ENCODE measurements at regions not wholly inside any gene's neighbourhood (a gene's known extent, or its start where the extent isn't known, plus 50 kb on each side); places are given as distances from the start of the nearest gene placed in this dataset.

DNA sequence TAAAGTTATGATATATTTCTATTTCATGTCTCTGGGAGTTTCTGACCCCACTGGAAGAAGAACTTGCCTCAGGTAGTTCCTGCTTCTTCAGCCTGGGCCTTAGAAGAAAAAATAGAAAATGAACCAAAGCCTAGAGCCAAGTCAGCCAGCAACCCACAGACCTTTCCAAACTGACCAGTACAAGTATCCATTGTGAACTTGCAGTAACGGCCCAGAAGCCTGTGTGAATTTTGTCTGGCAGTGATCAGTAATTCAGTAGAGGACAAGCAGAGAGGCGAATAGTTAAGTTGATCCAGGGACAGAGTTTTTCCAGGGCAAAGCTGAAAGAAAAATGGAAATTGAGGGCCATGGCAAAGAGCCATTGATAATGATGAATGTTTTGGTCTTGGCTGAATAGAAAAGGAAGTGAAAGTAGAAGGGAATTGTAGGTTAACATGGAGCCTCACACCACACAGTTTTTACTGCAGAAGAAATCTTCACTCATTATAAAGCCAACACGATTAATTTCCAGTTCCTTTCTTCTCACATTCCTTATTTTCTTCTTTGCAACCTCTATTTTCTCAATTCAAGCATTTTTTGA lies 311.8 kb downstream of the BTG1 start:
- ChIA-PET CTCF (interaction anchor here (1.2 kb wide), 1 partner anchor 23 kb away, joined by 3 read pairs; no protein-coding TSS in a partner anchor), POLR2A (no interaction called here)
- no peaks in the 10 kb centered on the region for H3K27me3 Mint-ChIP-seq
- Histone ChIP-seq H3K27me3 (ENCODE audit: control insufficient read depth in 2 of 2, insufficient read depth in 2 of 2, low read length in 2 of 2) (no peaks in the 10 kb centered on the region), H3K27ac (ENCODE audit: low read depth, low read length) (no peak overlapping the region), H3K36me3 (ENCODE audit: control insufficient read depth in 2 of 3, insufficient read depth in 3 of 3, low read length in 3 of 3) (no peaks in the 10 kb centered on the region), H3K4me1 (ENCODE audit: control insufficient read depth in 2 of 2, insufficient read depth in 2 of 2, low read length in 2 of 2) (no peaks in the 10 kb centered on the region), H3K4me3 (ENCODE audit: low read length) (no peak overlapping the region), H3K9me3 (ENCODE audit: control insufficient read depth in 2 of 3, low read length in 3 of 3) (no peaks in the 10 kb centered on the region)
- H3K27ac Mint-ChIP-seq = peak overlapping the region in 2 of 9 donors; percentile 44 to 59
- DNase-seq = no peak
- peaks cover 4 to 36% (median 17%) of the 10 kb centered on the region in 7 donors for H3K4me1 Mint-ChIP-seq
- no peak for ATAC-seq
- peaks cover 4 to 11% (median 6%) of the 10 kb centered on the region in 5 donors for H3K36me3 Mint-ChIP-seq
- peaks cover 0 to 12% (median 2%) of the 10 kb centered on the region in 11 donors for H3K9me3 Mint-ChIP-seq
- no peak overlapping the region for H3K4me3 Mint-ChIP-seq
- intact Hi-C loops (cut with micrococcal nuclease) = loop anchor here in 1 of 2 donors (2.0 kb wide), 1 partner anchor 27 kb away; no protein-coding TSS in a partner anchor

DNA sequence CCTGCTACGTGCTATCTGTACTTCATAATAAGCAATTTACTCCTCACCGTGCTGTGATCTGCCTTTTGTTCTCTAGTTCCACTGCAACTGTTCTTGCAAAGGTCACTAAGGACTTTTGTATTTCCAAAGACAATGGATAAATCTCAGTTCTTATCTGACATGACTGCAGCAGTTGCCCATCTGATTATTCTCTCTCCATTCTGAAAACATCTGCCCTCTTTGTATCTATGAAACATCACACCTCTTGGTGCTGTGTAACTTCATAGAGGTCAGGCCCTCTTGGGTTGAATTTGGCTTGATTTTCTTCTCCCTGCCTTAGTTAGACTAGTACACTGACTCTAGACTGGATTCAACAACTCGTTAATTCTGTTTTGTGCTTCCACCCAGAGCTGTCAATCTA lies 319.6 kb downstream of the BTG1 start:
- Mint-ChIP-seq H3K4me3 (no peak overlapping the region), H3K4me1 (peaks cover 0 to 7% (median 0%) of the 10 kb centered on the region in 7 donors), H3K27ac (no peak overlapping the region), H3K9me3 (peaks cover 0 to 2% (median 0%) of the 10 kb centered on the region in 11 donors), H3K36me3 (no peaks in the 10 kb centered on the region), H3K27me3 (no peaks in the 10 kb centered on the region)
- H3K27ac ChIP-seq (ENCODE audit: low read depth, low read length) = no peak overlapping the region
- H3K4me3 ChIP-seq (ENCODE audit: low read length) = no peak overlapping the region
- intact Hi-C loops (cut with micrococcal nuclease) = no loop called here
- ChIA-PET CTCF (no interaction called here), POLR2A (interaction anchor here (0.7 to 1.2 kb wide), 2 partner anchors 12 to 414 kb away, joined by 3 read pairs; no protein-coding TSS in a partner anchor)
- ATAC-seq = no peak
- no peak for DNase-seq
- H3K9me3 ChIP-seq (ENCODE audit: control insufficient read depth in 2 of 3, low read length in 3 of 3) = no peaks in the 10 kb centered on the region
- H3K4me1 ChIP-seq (ENCODE audit: control insufficient read depth in 2 of 2, insufficient read depth in 2 of 2, low read length in 2 of 2) = no peaks in the 10 kb centered on the region
- H3K27me3 ChIP-seq (ENCODE audit: control insufficient read depth in 2 of 2, insufficient read depth in 2 of 2, low read length in 2 of 2) = no peaks in the 10 kb centered on the region
- no peaks in the 10 kb centered on the region for H3K36me3 ChIP-seq (ENCODE audit: control insufficient read depth in 2 of 3, insufficient read depth in 3 of 3, low read length in 3 of 3)

DNA sequence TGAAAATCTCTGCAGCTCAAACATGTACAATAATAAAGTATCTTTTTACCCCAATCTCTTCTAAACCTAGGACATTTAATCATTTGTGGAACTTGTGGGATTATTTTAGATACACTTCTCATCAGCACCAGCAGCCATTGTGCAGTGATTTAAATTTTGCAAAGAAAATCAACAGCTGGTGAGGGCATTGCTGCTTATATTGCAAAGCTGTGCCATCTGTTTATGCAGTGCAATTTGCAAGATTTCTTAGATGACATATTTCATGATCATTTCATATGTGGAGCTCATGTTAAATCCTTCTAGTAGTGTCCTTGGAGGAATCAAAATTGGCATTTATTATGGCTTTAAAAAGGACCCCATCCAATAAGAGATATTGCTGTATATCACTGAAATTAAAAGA lies 320.7 kb downstream of the BTG1 start:
- DNase-seq (no peak), ATAC-seq (no peak)
- Mint-ChIP-seq H3K27me3 (no peaks in the 10 kb centered on the region), H3K4me3 (no peak overlapping the region), H3K4me1 (peaks cover 0 to 7% (median 0%) of the 10 kb centered on the region in 7 donors), H3K9me3 (peaks cover 0 to 5% (median 3%) of the 10 kb centered on the region in 11 donors), H3K36me3 (peaks cover 0 to 4% (median 3%) of the 10 kb centered on the region in 5 donors), H3K27ac (no peak overlapping the region)
- H3K4me3 ChIP-seq (ENCODE audit: low read length) = no peak overlapping the region
- no peaks in the 10 kb centered on the region for H3K4me1 ChIP-seq (ENCODE audit: control insufficient read depth in 2 of 2, insufficient read depth in 2 of 2, low read length in 2 of 2)
- H3K27ac ChIP-seq (ENCODE audit: low read depth, low read length) = no peak overlapping the region
- ChIA-PET POLR2A (interaction anchor here (1.2 kb wide), 1 partner anchor 11 kb away, joined by 3 read pairs; no protein-coding TSS in a partner anchor), CTCF (interaction anchor here (1.0 kb wide), 1 partner anchor 13 kb away, joined by 4 read pairs; no protein-coding TSS in a partner anchor)
- intact Hi-C loops (cut with micrococcal nuclease) = no loop called here
- H3K36me3 ChIP-seq (ENCODE audit: control insufficient read depth in 2 of 3, insufficient read depth in 3 of 3, low read length in 3 of 3) = no peaks in the 10 kb centered on the region
- no peaks in the 10 kb centered on the region for H3K9me3 ChIP-seq (ENCODE audit: control insufficient read depth in 2 of 3, low read length in 3 of 3)
- H3K27me3 ChIP-seq (ENCODE audit: control insufficient read depth in 2 of 2, insufficient read depth in 2 of 2, low read length in 2 of 2) = no peaks in the 10 kb centered on the region

DNA sequence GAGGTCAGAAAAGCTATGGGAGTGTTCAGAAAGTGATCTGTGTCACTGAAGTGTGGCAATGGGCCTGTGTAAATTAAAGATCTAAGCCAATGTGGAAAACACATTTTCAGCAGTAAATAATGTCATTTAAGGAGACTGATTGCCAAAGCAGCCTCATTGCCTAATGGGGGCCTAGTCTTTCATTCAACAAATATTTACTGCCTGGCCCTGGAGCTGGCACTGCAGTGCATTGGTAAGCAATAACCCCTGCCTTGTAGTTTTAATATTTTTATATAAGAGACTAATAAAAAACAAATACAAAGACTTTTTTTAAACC lies 326.6 kb downstream of the BTG1 start:
- Mint-ChIP-seq H3K27me3 (no peaks in the 10 kb centered on the region), H3K4me3 (no peak overlapping the region), H3K9me3 (peaks cover 0 to 15% (median 4%) of the 10 kb centered on the region in 11 donors), H3K27ac (peak overlapping the region in 3 of 9 donors; percentile 17 to 53 (median 36)), H3K4me1 (peaks cover 0 to 29% (median 10%) of the 10 kb centered on the region in 7 donors), H3K36me3 (peaks cover 3 to 9% (median 5%) of the 10 kb centered on the region in 5 donors)
- no peak for ATAC-seq
- POLR2A ChIA-PET = interaction anchor here (0.9 to 1.6 kb wide), 3 partner anchors 10 to 62 kb away, joined by 3 to 7 read pairs (median 3); no protein-coding TSS in a partner anchor
- no peaks in the 10 kb centered on the region for H3K4me1 ChIP-seq (ENCODE audit: control insufficient read depth in 2 of 2, insufficient read depth in 2 of 2, low read length in 2 of 2)
- H3K9me3 ChIP-seq (ENCODE audit: control insufficient read depth in 2 of 3, low read length in 3 of 3) = no peaks in the 10 kb centered on the region
- H3K4me3 ChIP-seq (ENCODE audit: low read length) = no peak overlapping the region
- no peaks in the 10 kb centered on the region for H3K27me3 ChIP-seq (ENCODE audit: control insufficient read depth in 2 of 2, insufficient read depth in 2 of 2, low read length in 2 of 2)
- CTCF ChIA-PET = no interaction called here
- no peaks in the 10 kb centered on the region for H3K36me3 ChIP-seq (ENCODE audit: control insufficient read depth in 2 of 3, insufficient read depth in 3 of 3, low read length in 3 of 3)
- intact Hi-C loops (cut with micrococcal nuclease) = loop anchor here in 1 of 2 donors (10.0 kb wide), 1 partner anchor 586 kb away; no protein-coding TSS in a partner anchor
- no peak overlapping the region for H3K27ac ChIP-seq (ENCODE audit: low read depth, low read length)
- DNase-seq = no peak

DNA sequence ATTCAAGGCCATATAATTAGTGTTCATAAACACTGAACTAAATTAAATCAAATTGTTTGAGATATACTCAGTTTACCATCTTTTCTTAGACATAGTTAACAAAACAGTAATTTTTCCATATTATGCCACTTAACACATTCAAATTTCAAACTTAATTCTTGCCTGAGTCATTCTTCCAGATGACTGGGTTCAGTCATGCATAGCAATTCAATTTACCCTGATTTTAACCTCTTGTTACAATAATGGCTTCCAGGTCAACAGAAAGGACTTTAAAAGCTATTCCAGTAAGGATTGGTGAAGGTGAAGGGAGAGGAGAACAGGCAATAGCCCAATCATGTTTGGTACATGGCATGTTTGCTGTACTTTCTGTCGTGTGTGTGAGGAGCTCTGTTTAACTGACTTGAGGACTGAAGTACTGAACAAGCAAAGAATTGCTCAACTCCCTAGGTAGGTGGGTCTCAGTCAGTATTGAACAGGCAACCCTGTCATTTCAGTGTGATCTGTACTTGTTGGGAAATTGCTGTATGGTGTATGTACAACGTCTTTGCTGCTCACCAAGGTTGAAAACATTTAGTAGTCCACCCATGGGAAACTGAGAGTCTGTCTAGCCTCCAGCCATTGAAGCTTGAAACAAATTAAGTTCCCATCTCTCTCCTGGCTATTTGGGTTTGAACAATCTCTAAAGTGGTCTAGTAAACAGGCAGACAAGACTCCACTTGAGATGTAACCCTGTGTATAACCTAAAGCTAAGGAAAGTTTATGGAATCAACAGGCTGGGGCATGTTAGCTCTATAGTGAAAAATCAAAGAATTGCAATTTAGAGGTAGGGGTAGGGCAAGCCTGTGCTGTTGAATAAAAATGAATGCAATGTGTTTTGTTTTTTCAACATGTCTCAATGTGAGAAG lies 327.2 kb downstream of the BTG1 start:
- Mint-ChIP-seq H3K4me3 (no peak overlapping the region), H3K36me3 (peaks cover 3 to 9% (median 5%) of the 10 kb centered on the region in 5 donors), H3K4me1 (peaks cover 0 to 33% (median 13%) of the 10 kb centered on the region in 7 donors), H3K27me3 (no peaks in the 10 kb centered on the region), H3K9me3 (peaks cover 0 to 19% (median 4%) of the 10 kb centered on the region in 11 donors), H3K27ac (peak overlapping the region in 5 of 9 donors; percentile 3 to 63 (median 33))
- Histone ChIP-seq H3K4me3 (ENCODE audit: low read length) (no peak overlapping the region), H3K27me3 (ENCODE audit: control insufficient read depth in 2 of 2, insufficient read depth in 2 of 2, low read length in 2 of 2) (no peaks in the 10 kb centered on the region), H3K9me3 (ENCODE audit: control insufficient read depth in 2 of 3, low read length in 3 of 3) (no peaks in the 10 kb centered on the region), H3K36me3 (ENCODE audit: control insufficient read depth in 2 of 3, insufficient read depth in 3 of 3, low read length in 3 of 3) (no peaks in the 10 kb centered on the region), H3K4me1 (ENCODE audit: control insufficient read depth in 2 of 2, insufficient read depth in 2 of 2, low read length in 2 of 2) (no peaks in the 10 kb centered on the region), H3K27ac (ENCODE audit: low read depth, low read length) (no peak overlapping the region)
- ATAC-seq (no peak), DNase-seq (no peak)
- intact Hi-C loops (cut with micrococcal nuclease) = loop anchor here in 1 of 2 donors (10.0 kb wide), 1 partner anchor 586 kb away; no protein-coding TSS in a partner anchor
- CTCF ChIA-PET = no interaction called here
- POLR2A ChIA-PET = interaction anchor here (0.8 to 1.6 kb wide), 4 partner anchors 11 to 315 kb away, joined by 3 to 7 read pairs (median 3); no protein-coding TSS in a partner anchor

DNA sequence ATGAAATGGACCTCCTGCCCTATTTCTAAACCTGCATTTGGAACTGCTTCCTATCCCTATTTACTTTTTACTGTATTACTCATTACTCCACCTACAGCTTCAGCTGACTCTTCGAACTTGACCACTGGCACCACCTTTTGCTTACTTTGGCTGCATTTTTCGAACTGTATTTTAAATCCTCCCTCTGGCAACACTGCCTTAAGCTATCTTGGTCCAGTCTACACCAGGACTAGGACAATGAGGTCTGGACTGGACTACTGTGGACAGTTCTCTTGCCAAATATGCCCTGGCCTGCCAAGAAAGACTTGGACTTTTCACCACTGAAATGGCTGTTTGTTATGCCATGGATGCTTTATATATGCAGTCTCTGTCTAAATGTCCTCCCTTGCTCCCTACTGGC lies 328.1 kb downstream of the BTG1 start:
- H3K9me3 Mint-ChIP-seq = peaks cover 0 to 20% (median 4%) of the 10 kb centered on the region in 11 donors
- H3K27ac ChIP-seq (ENCODE audit: low read depth, low read length) = no peak overlapping the region
- H3K9me3 ChIP-seq (ENCODE audit: control insufficient read depth in 2 of 3, low read length in 3 of 3) = no peaks in the 10 kb centered on the region
- H3K27me3 ChIP-seq (ENCODE audit: control insufficient read depth in 2 of 2, insufficient read depth in 2 of 2, low read length in 2 of 2) = no peaks in the 10 kb centered on the region
- ChIA-PET POLR2A (interaction anchor here (0.6 to 0.7 kb wide), 2 partner anchors 18 to 46 kb away, joined by 3 to 5 read pairs; no protein-coding TSS in a partner anchor), CTCF (no interaction called here)
- ATAC-seq (no peak), DNase-seq (no peak)
- H3K4me3 Mint-ChIP-seq = peak overlapping the region in 1 of 10 donors; percentile 2
- peak overlapping the region in 1 of 9 donors; percentile 20 for H3K27ac Mint-ChIP-seq
- peaks cover 0 to 43% (median 20%) of the 10 kb centered on the region in 7 donors for H3K4me1 Mint-ChIP-seq
- no peaks in the 10 kb centered on the region for H3K27me3 Mint-ChIP-seq
- H3K36me3 Mint-ChIP-seq = peaks cover 3 to 9% (median 5%) of the 10 kb centered on the region in 5 donors
- no peak overlapping the region for H3K4me3 ChIP-seq (ENCODE audit: low read length)
- peaks cover 0 to 3% of the 10 kb centered on the region in 2 donors for H3K4me1 ChIP-seq (ENCODE audit: control insufficient read depth in 2 of 2, insufficient read depth in 2 of 2, low read length in 2 of 2)
- H3K36me3 ChIP-seq (ENCODE audit: control insufficient read depth in 2 of 3, insufficient read depth in 3 of 3, low read length in 3 of 3) = no peaks in the 10 kb centered on the region
- intact Hi-C loops (cut with micrococcal nuclease) = loop anchor here in 1 of 2 donors (10.0 kb wide), 1 partner anchor 587 kb away; no protein-coding TSS in a partner anchor
